Coronary artery (tissue), 2 donors: ENCODE measurements at regions not wholly inside any gene's neighbourhood (a gene's known extent, or its start where the extent isn't known, plus 50 kb on each side); places are given as distances from the start of the nearest gene placed in this dataset.

Source experiments
- DNase-seq: peaks from one replicate; pipeline ENCODE4 v3.0.0-alpha.2; 2017; ENCODE audit warnings: low spot score
- H3K27ac ChIP-seq, 2 donors: fragments of 200-600 bp; sonication (generic); one replicate each; pipeline ENCODE4 v1.5.1; 2016 to 2019
- H3K4me3 ChIP-seq: fragments of 200-600 bp; sonication (generic); 2 replicates; pipeline ENCODE4 v1.5.1; 2016; ENCODE audit warnings: mild to moderate bottlenecking, moderate library complexity
- CTCF ChIP-seq: fragments of 200-600 bp; sonication (generic); IDR thresholded peaks from one replicate; pipeline ENCODE4 v1.5.1; 2019; ENCODE audit warnings: antibody characterized with exemption

GRCh38 chr4:78667325-78667724 is 108.8 kb upstream of the BMP2K start:
- Histone ChIP-seq H3K27ac (no peak overlapping the region), H3K4me3 (no peak overlapping the region)
- no peak for DNase-seq
- TF ChIP-seq CTCF = no peak

- no peak overlapping the region for H3K27ac ChIP-seq
- TF ChIP-seq CTCF = no peak
- no peak for DNase-seq
- no peak overlapping the region for H3K4me3 ChIP-seq
These were observed 108.4 kb upstream of the BMP2K start for GRCh38 chr4:78667764-78668163.

GRCh38 chr4:78669453-78669852 is 106.7 kb upstream of the BMP2K start:
- Histone ChIP-seq H3K27ac (no peak overlapping the region), H3K4me3 (no peak overlapping the region)
- no peak for DNase-seq
- no peak for TF ChIP-seq CTCF

GRCh38 chr4:78671903-78672815 is 104.0 kb upstream of the BMP2K start:
- Histone ChIP-seq H3K27ac (no peak overlapping the region), H3K4me3 (no peak overlapping the region)
- DNase-seq = no peak
- no peak for TF ChIP-seq CTCF

- Histone ChIP-seq H3K4me3 (no peak overlapping the region), H3K27ac (no peak overlapping the region)
- DNase-seq = no peak
- TF ChIP-seq CTCF = no peak
These were observed 102.8 kb upstream of the BMP2K start for GRCh38 chr4:78673337-78673736.

GRCh38 chr4:78675325-78675724 is 100.8 kb upstream of the BMP2K start:
- TF ChIP-seq CTCF = no peak

GRCh38 chr4:78682070-78682469 is 94.1 kb upstream of the BMP2K start:
- Histone ChIP-seq H3K4me3 (no peak overlapping the region), H3K27ac (no peak overlapping the region)
- no peak for DNase-seq
- TF ChIP-seq CTCF = no peak

More at GRCh38 chr4:78675325-78675724, 100.8 kb upstream of the BMP2K start:
- Histone ChIP-seq H3K27ac (no peak overlapping the region), H3K4me3 (no peak overlapping the region)
- no peak for DNase-seq
